Fibroblast of pulmonary artery (primary cell): ENCODE measurements at regions not wholly inside any gene's neighbourhood (a gene's known extent, or its start where the extent isn't known, plus 50 kb on each side); places are given as distances from the start of the nearest gene placed in this dataset.

Experiments
- DNase-seq: peaks from one replicate; pipeline ENCODE4 v3.0.0-alpha.2; 2010; ENCODE audit warnings: low read depth
- H3K4me3 ChIP-seq: replicated peaks from 2 replicates; pipeline ENCODE4 v1.5.1; 2011; ENCODE audit warnings: low read depth, mild to moderate bottlenecking, control low read depth, low read length, moderate library complexity
- CTCF ChIP-seq: IDR thresholded peaks from 2 replicates; pipeline ENCODE4 v1.5.1; 2011; ENCODE audit warnings: mild to moderate bottlenecking, control low read depth, low read length, inconsistent platforms; ENCODE audit errors: missing control alignments

GRCh38 chr6:9100869-9101580 is 665.7 kb upstream of the SLC35B3 start:
- no peak for TF ChIP-seq CTCF
- no peak overlapping the region for H3K4me3 ChIP-seq
- no peak for DNase-seq

GRCh38 chr6:9095729-9096128 is 660.4 kb upstream of the SLC35B3 start:
- H3K4me3 ChIP-seq = no peak overlapping the region
- no peak for DNase-seq
- no peak for TF ChIP-seq CTCF

- no peak for TF ChIP-seq CTCF
- DNase-seq = no peak
- H3K4me3 ChIP-seq = no peak overlapping the region
Observed at GRCh38 chr6:9095137-9095536, 659.8 kb upstream of the SLC35B3 start.

- no peak overlapping the region for H3K4me3 ChIP-seq
- no peak for TF ChIP-seq CTCF
- no peak for DNase-seq
Observed at GRCh38 chr6:9089724-9090123, 654.4 kb upstream of the SLC35B3 start.

GRCh38 chr6:9087470-9087869 is 652.1 kb upstream of the SLC35B3 start:
- TF ChIP-seq CTCF = no peak
- no peak for DNase-seq
- no peak overlapping the region for H3K4me3 ChIP-seq

GRCh38 chr6:9086331-9086730 is 651.0 kb upstream of the SLC35B3 start:
- TF ChIP-seq CTCF = no peak
- no peak for DNase-seq
- H3K4me3 ChIP-seq = no peak overlapping the region

GRCh38 chr6:9085709-9086070 is 650.3 kb upstream of the SLC35B3 start:
- no peak for TF ChIP-seq CTCF

More at GRCh38 chr6:9085709-9086070, 650.3 kb upstream of the SLC35B3 start:
- no peak for DNase-seq
- H3K4me3 ChIP-seq = no peak overlapping the region
